ENCODE measurements at regions not wholly inside any gene's neighbourhood (a gene's known extent, or its start where the extent isn't known, plus 50 kb on each side); places are given as distances from the start of the nearest gene placed in this dataset.

GRCh38 chr10:8312079-8312478 lies 257.6 kb downstream of the GATA3 start:
- TF ChIP-seq ZC3H10 (CRISPR knock-in tag; IDR thresholded peaks at IDR 0.05): no peak
- TF ChIP-seq, protein P1, sequence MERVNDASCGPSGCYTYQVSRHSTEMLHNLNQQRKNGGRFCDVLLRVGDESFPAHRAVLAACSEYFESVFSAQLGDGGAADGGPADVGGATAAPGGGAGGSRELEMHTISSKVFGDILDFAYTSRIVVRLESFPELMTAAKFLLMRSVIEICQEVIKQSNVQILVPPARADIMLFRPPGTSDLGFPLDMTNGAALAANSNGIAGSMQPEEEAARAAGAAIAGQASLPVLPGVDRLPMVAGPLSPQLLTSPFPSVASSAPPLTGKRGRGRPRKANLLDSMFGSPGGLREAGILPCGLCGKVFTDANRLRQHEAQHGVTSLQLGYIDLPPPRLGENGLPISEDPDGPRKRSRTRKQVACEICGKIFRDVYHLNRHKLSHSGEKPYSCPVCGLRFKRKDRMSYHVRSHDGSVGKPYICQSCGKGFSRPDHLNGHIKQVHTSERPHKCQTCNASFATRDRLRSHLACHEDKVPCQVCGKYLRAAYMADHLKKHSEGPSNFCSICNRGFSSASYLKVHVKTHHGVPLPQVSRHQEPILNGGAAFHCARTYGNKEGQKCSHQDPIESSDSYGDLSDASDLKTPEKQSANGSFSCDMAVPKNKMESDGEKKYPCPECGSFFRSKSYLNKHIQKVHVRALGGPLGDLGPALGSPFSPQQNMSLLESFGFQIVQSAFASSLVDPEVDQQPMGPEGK (CRISPR knock-in tag; IDR thresholded peaks at IDR 0.05; ENCODE audit: borderline replicate concordance): no peak
- TF ChIP-seq ZFP3 (CRISPR knock-in tag; IDR thresholded peaks at IDR 0.05): no peak
- TF ChIP-seq OSR1 (CRISPR knock-in tag; IDR thresholded peaks at IDR 0.05): no peak
- no peak for TF ChIP-seq ZFP30 (CRISPR knock-in tag; IDR thresholded peaks at IDR 0.05)
- TF ChIP-seq TOX (CRISPR knock-in tag; IDR thresholded peaks at IDR 0.05; ENCODE audit: borderline replicate concordance): no peak
- no peak for TF ChIP-seq ARNTL (CRISPR knock-in tag; IDR thresholded peaks at IDR 0.05; ENCODE audit: borderline replicate concordance, low read depth)
- no peak for TF ChIP-seq CSDC2 (CRISPR knock-in tag; IDR thresholded peaks at IDR 0.05)
- TF ChIP-seq ISL1 (CRISPR knock-in tag; IDR thresholded peaks at IDR 0.05): no peak
- no peak for TF ChIP-seq ESRRG (CRISPR knock-in tag; IDR thresholded peaks at IDR 0.05)
- no peak for TF ChIP-seq GLIS3 (CRISPR knock-in tag; IDR thresholded peaks at IDR 0.05)
- TF ChIP-seq BACH2 (CRISPR knock-in tag; IDR thresholded peaks at IDR 0.05; ENCODE audit: borderline replicate concordance): no peak
- TF ChIP-seq ZNF8 (CRISPR knock-in tag; IDR thresholded peaks at IDR 0.05): no peak
